BJ (cell line): ENCODE measurements at regions not wholly inside any gene's neighbourhood (a gene's known extent, or its start where the extent isn't known, plus 50 kb on each side); places are given as distances from the start of the nearest gene placed in this dataset.

Source experiments
- CTCF ChIA-PET: fragments of 350-600 bp; formaldehyde crosslinking; extraction: SDS; loops from one replicate; lab custom pipeline; 2021; ENCODE audit warnings: antibody characterized with exemption, inconsistent platforms; lab: Yijun Ruan, JAX
- POLR2A ChIA-PET: fragments of 300-600 bp; sonication (Branson Sonifier 250); formaldehyde crosslinking; extraction: SDS; loops from one replicate; lab custom pipeline; 2021; ENCODE audit warnings: antibody characterized with exemption; lab: Charles Lee
- DNase-seq: peaks from one replicate; pipeline ENCODE4 v3.0.0-alpha.2; 2011; ENCODE audit warnings: low read depth
- H3K27me3 ChIP-seq: 2 replicates; pipeline ENCODE4 v1.6.0; 2011; ENCODE audit warnings: low read length; ENCODE audit not compliant: control insufficient read depth, insufficient read depth
- H3K36me3 ChIP-seq: 2 replicates; pipeline ENCODE4 v1.5.1; 2011; ENCODE audit warnings: low read length; ENCODE audit not compliant: control insufficient read depth, insufficient read depth
- H3K4me3 ChIP-seq: 2 replicates; pipeline ENCODE4 v1.5.1; 2011; ENCODE audit warnings: low read depth, mild to moderate bottlenecking, control low read depth, low read length
- CTCF ChIP-seq: IDR thresholded peaks from 2 replicates; pipeline ENCODE4 v1.5.1; 2011; ENCODE audit warnings: low read depth, mild to moderate bottlenecking, control low read depth, inconsistent platforms, low read length, moderate library complexity; ENCODE audit not compliant: insufficient read depth

GRCh38 chr21:35644523-35644922 lies 415.8 kb downstream of the SETD4 start:
- no peak for TF ChIP-seq CTCF
- POLR2A ChIA-PET = no interaction called here
- no peaks in the 10 kb centered on the region for H3K36me3 ChIP-seq
- H3K4me3 ChIP-seq = no peak overlapping the region
- CTCF ChIA-PET = no interaction called here
- DNase-seq = no peak
- no peaks in the 10 kb centered on the region for H3K27me3 ChIP-seq

- TF ChIP-seq CTCF = no peak
- Histone ChIP-seq H3K4me3 (no peak overlapping the region), H3K36me3 (no peaks in the 10 kb centered on the region), H3K27me3 (no peaks in the 10 kb centered on the region)
- ChIA-PET CTCF (interaction anchor here (0.6 kb wide), 1 partner anchor 13 kb away, joined by 5 read pairs; no protein-coding TSS in a partner anchor), POLR2A (no interaction called here)
- DNase-seq = no peak
These were observed 417.1 kb downstream of the SETD4 start for GRCh38 chr21:35643176-35643575.

GRCh38 chr21:35641271-35642016 lies 418.9 kb downstream of the SETD4 start:
- Histone ChIP-seq H3K27me3 (no peaks in the 10 kb centered on the region), H3K4me3 (no peak overlapping the region), H3K36me3 (no peaks in the 10 kb centered on the region)
- no peak for TF ChIP-seq CTCF
- ChIA-PET POLR2A (interaction anchor here (0.6 kb wide), 2 partner anchors 208 to 751 kb away, joined by 3 to 7 read pairs; no protein-coding TSS in a partner anchor), CTCF (interaction anchor here (0.6 to 1.5 kb wide), 4 partner anchors 25 to 1579 kb away, joined by 3 to 4 read pairs (median 3); no protein-coding TSS in a partner anchor)
- peak; percentile 88 for DNase-seq

GRCh38 chr21:35637431-35637830 lies 422.9 kb downstream of the SETD4 start:
- ChIA-PET POLR2A (no interaction called here), CTCF (no interaction called here)
- Histone ChIP-seq H3K4me3 (no peak overlapping the region), H3K27me3 (no peaks in the 10 kb centered on the region), H3K36me3 (no peaks in the 10 kb centered on the region)
- no peak for DNase-seq
- TF ChIP-seq CTCF = no peak

GRCh38 chr21:35635994-35636393 lies 424.3 kb downstream of the SETD4 start:
- H3K4me3 ChIP-seq = no peak overlapping the region
- H3K27me3 ChIP-seq = no peaks in the 10 kb centered on the region
- H3K36me3 ChIP-seq = no peaks in the 10 kb centered on the region
- ChIA-PET POLR2A (no interaction called here), CTCF (no interaction called here)
- TF ChIP-seq CTCF = no peak
- DNase-seq = no peak
